HG03460 (cell line): ENCODE measurements at regions not wholly inside any gene's neighbourhood (a gene's known extent, or its start where the extent isn't known, plus 50 kb on each side); places are given as distances from the start of the nearest gene placed in this dataset.

Source experiments
- ATAC-seq: cut with Tn5 transposase; IDR thresholded peaks from one replicate; pipeline ENCODE4 v1.9.1; 2021; ENCODE audit not compliant: unreplicated experiment

DNA sequence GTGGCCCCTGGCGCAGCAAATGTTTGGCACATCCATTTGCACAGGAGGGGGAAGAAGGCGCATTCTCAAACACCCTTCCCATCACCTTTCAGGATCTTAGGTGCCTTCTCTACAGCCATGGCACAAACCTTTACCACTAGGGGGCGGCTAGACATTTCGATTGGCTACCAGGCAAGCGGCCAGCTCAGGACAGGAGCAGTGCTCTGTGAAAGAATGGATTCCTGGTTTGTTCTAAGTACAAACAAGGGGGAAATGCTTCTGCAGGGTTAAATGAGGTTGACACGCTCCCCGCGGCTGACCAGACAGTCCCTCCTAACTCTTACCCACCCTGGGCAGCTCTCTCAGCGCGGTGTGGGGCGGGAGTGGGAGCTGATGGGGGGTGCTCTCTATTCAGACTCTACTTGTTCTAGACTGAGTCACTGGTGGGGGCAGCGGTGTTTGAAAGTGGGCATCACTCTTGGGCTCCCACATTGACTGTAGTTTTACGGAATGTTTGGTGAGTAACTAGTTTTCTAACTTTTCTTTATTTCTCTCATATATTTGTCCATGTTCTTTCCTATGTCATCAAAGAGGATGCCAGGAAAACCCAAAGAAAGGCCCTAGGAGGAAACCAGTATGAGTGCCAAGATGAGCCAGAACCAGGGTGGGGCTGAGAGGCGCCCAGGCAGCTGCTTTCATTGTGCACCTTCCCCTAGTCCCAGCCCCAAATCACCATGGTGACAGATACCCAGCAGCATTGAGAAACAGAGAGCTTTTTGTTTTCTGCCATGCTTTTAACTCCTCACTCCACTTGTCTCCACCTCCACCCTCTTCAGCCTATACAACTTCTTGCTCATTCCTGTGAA lies 61.4 kb upstream of the GPR158 start:
- peak; percentile 94 for ATAC-seq

DNA sequence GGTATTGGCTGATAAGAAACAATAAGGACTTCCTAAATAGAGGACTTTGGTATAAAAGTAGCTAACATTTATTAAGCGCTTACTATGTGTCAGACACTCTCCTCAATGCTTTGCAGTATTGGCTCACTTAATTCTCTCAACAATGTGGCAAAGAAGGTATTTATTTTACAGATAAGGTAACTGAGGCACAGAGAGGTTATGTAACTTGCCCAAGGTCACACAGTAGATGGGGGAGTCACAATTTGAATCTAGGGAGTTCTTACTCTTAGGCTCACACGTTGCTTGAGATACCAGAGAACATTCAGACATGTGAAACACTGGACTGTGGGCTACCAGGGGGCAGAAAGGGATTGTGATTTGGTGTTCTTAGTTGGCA lies 60.8 kb upstream of the GPR158 start:
- ATAC-seq: no peak

DNA sequence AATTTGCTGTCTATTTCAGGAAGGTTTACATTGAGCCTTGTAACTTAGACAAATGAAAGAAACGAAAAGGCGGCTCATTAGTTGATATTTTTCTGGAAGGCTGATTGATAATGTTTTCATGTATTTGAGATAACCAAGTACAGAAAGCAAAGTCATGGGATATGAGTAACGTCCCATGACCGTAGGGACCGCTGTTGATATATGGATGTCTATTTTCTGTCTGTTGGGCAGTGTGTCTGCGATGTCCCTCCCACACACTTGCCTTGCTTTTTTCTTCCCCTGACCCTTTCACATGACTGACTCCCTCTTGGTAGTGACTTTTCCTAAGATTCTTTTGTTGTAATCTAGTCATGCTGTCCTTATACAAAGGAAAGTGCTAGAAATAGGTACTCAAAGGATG lies 57.0 kb upstream of the GPR158 start:
- ATAC-seq: no peak

DNA sequence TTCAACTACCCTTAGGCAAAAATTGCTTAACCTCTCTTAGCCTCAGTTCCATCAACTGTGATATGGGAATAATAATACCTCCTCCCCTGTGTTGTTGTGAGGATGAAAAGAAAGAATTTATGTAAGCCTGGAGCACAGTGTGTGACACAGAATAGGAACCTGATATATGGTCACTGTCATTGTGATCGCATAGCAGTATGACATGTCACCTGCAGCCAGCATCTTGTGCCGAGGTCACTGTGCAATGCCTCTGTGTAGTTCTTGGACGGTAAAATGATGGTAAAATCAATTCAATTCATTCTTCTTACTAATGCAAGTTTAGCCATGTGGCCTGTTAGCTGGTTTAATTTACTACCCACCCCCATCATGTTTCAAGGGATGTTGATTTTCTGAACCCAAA lies 54.6 kb upstream of the GPR158 start:
- ATAC-seq: no peak
